Transverse colon (tissue), 4 donors: ENCODE measurements at regions not wholly inside any gene's neighbourhood (a gene's known extent, or its start where the extent isn't known, plus 50 kb on each side); places are given as distances from the start of the nearest gene placed in this dataset.

Experiments used
- DNase-seq: peaks from one replicate; pipeline ENCODE4 v3.0.0-alpha.2; 2019
- H3K27ac ChIP-seq, 4 donors: fragments of 200-600 bp; sonication (generic); 2 replicates each; pipeline ENCODE4 v1.5.1; 2016 to 2018; ENCODE audit warnings: inconsistent platforms in 4 of 4
- H3K27me3 ChIP-seq: fragments of 200-600 bp; sonication (generic); 2 replicates; pipeline ENCODE4 v1.5.1; 2017; ENCODE audit warnings: inconsistent platforms
- H3K36me3 ChIP-seq, 4 donors: fragments of 200-600 bp; sonication (generic); 2 replicates each; pipeline ENCODE4 v1.5.1; 2017 to 2019; ENCODE audit warnings: inconsistent platforms in 4 of 4
- H3K4me1 ChIP-seq, 4 donors: fragments of 200-600 bp; sonication (generic); 2 replicates each; pipeline ENCODE4 v1.5.1; 2017 to 2020; ENCODE audit warnings: inconsistent platforms in 4 of 4
- H3K4me3 ChIP-seq, 4 donors: fragments of 200-600 bp; sonication (generic); 1 replicate in 1 of 4; 2 replicates in 3 of 4; pipeline versions ENCODE4 v1.5.1 to v1.6.1; 2017 to 2019; ENCODE audit warnings: inconsistent platforms in 4 of 4
- H3K9me3 ChIP-seq, 2 donors: fragments of 200-600 bp; sonication (generic); 2 replicates each; pipeline ENCODE4 v1.5.1; 2017 to 2019; ENCODE audit warnings: inconsistent platforms in 2 of 2
- CTCF ChIP-seq, 5 experiments: fragments of 200-600 bp in 3 of 5; fragments of 450-650 bp in 2 of 5; sonication (generic) in 3 of 5; IDR thresholded peaks; 1 replicate in 2 of 5; 2 replicates in 3 of 5; pipeline ENCODE4 v1.5.1; 2016 to 2017; ENCODE audit warnings: antibody characterized with exemption in 5 of 5, inconsistent platforms in 3 of 5, mild to moderate bottlenecking in 2 of 5, moderate library complexity in 1 of 5
- EP300 ChIP-seq: sonication (generic); formaldehyde crosslinking; IDR thresholded peaks from one replicate; pipeline ENCODE4 v1.6.1; 2017; ENCODE audit warnings: antibody characterized with exemption, low read depth
- POLR2A ChIP-seq: fragments of 450-650 bp; IDR thresholded peaks from one replicate; pipeline ENCODE4 v1.6.1; 2016; ENCODE audit warnings: antibody characterized with exemption, mild to moderate bottlenecking, moderate library complexity
- POLR2AphosphoS5 ChIP-seq, 3 donors: sonication (generic); formaldehyde crosslinking; IDR thresholded peaks; one replicate each; pipeline ENCODE4 v1.6.1; 2016; ENCODE audit warnings: antibody characterized with exemption in 3 of 3
- WGBS, 2 donors: methylation state at CpG; one replicate each; pipeline ENCODE4 v1.1.5; 2018; ENCODE audit warnings: low coverage in 1 of 2; 5-methylcytosine and 5-hydroxymethylcytosine counted together
- in situ Hi-C, 4 donors: fragments of 200-750 bp; cut with MboI; loops; one replicate each; pipeline versions ENCODE4 v1.15.0 to v1.15.1; 2017; ENCODE audit warnings: low sequenced_read_pairs in 3 of 4, low pct_ligation_motif_present in 1 of 4, low pct_unique_long_range_greater_than_20kb in 1 of 4
- intact Hi-C: fragments of 100-400 bp; cut with DNase I; formaldehyde crosslinking; loops from one replicate; pipeline ENCODE4 v1.15.1; 2023; ENCODE audit warnings: low total_unique reads

DNA sequence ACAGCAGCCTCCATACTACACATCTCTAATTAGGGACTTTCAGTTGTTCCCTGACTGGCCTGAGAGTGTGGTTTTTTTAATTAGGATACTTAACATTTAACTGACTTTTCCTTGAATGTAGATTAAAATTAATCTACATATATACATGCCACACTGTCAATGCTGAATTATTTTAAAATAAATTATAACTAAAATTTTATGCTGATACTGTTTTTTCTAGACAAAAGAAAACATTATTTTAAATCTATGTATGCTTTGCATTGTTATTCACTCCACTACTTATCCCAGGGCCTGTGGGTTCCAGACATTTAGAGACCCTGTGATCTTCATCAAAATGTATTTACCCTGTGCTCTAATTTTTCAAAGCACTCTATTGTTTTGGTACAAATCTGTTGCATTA, 496.0 kb upstream of the MAP2 start:
- in situ Hi-C loops (no loop called here), intact Hi-C loops (no loop called here)
- H3K9me3 ChIP-seq = no peaks in the 10 kb centered on the region
- DNase-seq = no peak
- no peaks in the 10 kb centered on the region for H3K36me3 ChIP-seq
- no peaks in the 10 kb centered on the region for H3K4me1 ChIP-seq
- TF ChIP-seq CTCF (IDR thresholded peaks at IDR 0.05) (no peak), POLR2AphosphoS5 (IDR thresholded peaks at IDR 0.05) (no peak), POLR2A (no peak), EP300 (no peak)
- no peak overlapping the region for H3K27ac ChIP-seq
- no peak overlapping the region for H3K4me3 ChIP-seq
- no peaks in the 10 kb centered on the region for H3K27me3 ChIP-seq

- in situ Hi-C loops (no loop called here), intact Hi-C loops (no loop called here)
- Histone ChIP-seq H3K36me3 (no peaks in the 10 kb centered on the region), H3K27ac (no peak overlapping the region), H3K4me1 (no peaks in the 10 kb centered on the region), H3K4me3 (no peak overlapping the region), H3K9me3 (no peaks in the 10 kb centered on the region), H3K27me3 (no peaks in the 10 kb centered on the region)
- DNase-seq = no peak
- WGBS, 2 donors = 75 to 83% methylated on average over 5 of the region's 5 CpGs
- TF ChIP-seq CTCF (IDR thresholded peaks at IDR 0.05) (no peak), POLR2AphosphoS5 (IDR thresholded peaks at IDR 0.05) (no peak), POLR2A (no peak), EP300 (no peak)
Measured at GRCh38 chr2:208929139-208929864, 494.5 kb upstream of the MAP2 start.

- intact Hi-C loops = no loop called here
- in situ Hi-C loops = no loop called here
- WGBS, 2 donors = 62 to 82% methylated on average over 3 of the region's 3 CpGs
Measured at GRCh38 chr2:208929894-208930427, 493.9 kb upstream of the MAP2 start.

GRCh38 chr2:208935531-208935930, 488.3 kb upstream of the MAP2 start:
- DNase-seq = no peak
- H3K9me3 ChIP-seq = no peaks in the 10 kb centered on the region
- H3K4me3 ChIP-seq = no peak overlapping the region
- 90 to 92% methylated on average over 2 of the region's 2 CpGs for WGBS, 2 donors
- H3K27ac ChIP-seq = no peak overlapping the region
- intact Hi-C loops = no loop called here
- in situ Hi-C loops = no loop called here
- H3K36me3 ChIP-seq = no peaks in the 10 kb centered on the region
- no peaks in the 10 kb centered on the region for H3K27me3 ChIP-seq
- TF ChIP-seq CTCF (IDR thresholded peaks at IDR 0.05) (no peak), EP300 (no peak), POLR2A (no peak), POLR2AphosphoS5 (IDR thresholded peaks at IDR 0.05) (no peak)
- H3K4me1 ChIP-seq = no peaks in the 10 kb centered on the region

More at GRCh38 chr2:208929894-208930427, 493.9 kb upstream of the MAP2 start:
- H3K27ac ChIP-seq = no peak overlapping the region
- no peaks in the 10 kb centered on the region for H3K9me3 ChIP-seq
- TF ChIP-seq POLR2A (no peak), CTCF (IDR thresholded peaks at IDR 0.05) (no peak), EP300 (no peak), POLR2AphosphoS5 (IDR thresholded peaks at IDR 0.05) (no peak)
- no peaks in the 10 kb centered on the region for H3K27me3 ChIP-seq
- no peak for DNase-seq
- no peaks in the 10 kb centered on the region for H3K4me1 ChIP-seq
- no peak overlapping the region for H3K4me3 ChIP-seq
- no peaks in the 10 kb centered on the region for H3K36me3 ChIP-seq
